ENCODE measurements at regions not wholly inside any gene's neighbourhood (a gene's known extent, or its start where the extent isn't known, plus 50 kb on each side); places are given as distances from the start of the nearest gene placed in this dataset.

DNA sequence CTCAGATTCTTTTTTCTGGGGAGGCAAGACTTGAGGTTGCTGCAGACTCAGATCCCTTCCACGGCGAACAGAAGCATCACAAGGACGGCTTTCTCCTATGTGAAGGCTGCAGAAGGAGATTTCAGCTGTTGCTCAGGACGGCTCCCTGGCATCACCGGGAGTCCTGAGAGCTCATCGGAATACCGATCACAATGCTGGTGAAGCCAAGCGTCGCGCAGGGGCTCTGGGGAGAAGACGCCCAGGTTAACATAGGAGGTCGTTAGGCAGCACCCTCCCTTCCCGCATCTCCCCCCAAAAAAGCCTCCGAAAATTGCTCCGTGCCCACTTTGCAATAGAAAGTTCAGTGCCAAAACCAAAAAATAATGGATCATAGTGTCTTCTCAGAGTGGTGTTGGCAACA lies 127.2 kb upstream of the TMEM132D start:
- ATAC-seq (ENCODE audit: low read depth), result no peak
- no peak overlapping the region for H4K91ac ChIP-seq (ENCODE audit: insufficient read depth, low read depth, low read length)
- H3K79me1 ChIP-seq (ENCODE audit: low read depth in 1 of 2, low read length in 2 of 2), result no peaks in the 10 kb centered on the region
- H3K9me1 ChIP-seq (ENCODE audit: insufficient read depth, low read length), result no peaks in the 10 kb centered on the region
- no peak overlapping the region for H4K5ac ChIP-seq (ENCODE audit: low read depth, low read length)
- no peak overlapping the region for H3K4ac ChIP-seq (ENCODE audit: low read depth, low read length)
- H2BK120ac ChIP-seq (ENCODE audit: low read depth, low read length), result no peak overlapping the region
- in situ Hi-C loops (cut with MboI; ENCODE audit: low sequenced_read_pairs), result loop anchor here (25.0 kb wide), 1 partner anchor 706 kb away; no protein-coding TSS in a partner anchor
- no peak overlapping the region for H3K18ac ChIP-seq (ENCODE audit: low read depth, low read length)
- no peaks in the 10 kb centered on the region for H4K20me1 ChIP-seq (ENCODE audit: insufficient read depth, low read length)
- H2AK5ac ChIP-seq (ENCODE audit: low read depth, low read length), result no peak overlapping the region
- no peak overlapping the region for H2AFZ ChIP-seq (replicated peaks; ENCODE audit: low read length, poor library complexity)
- no peak overlapping the region for H3K4me2 ChIP-seq (ENCODE audit: low read depth, low read length)
- WGBS, 2 experiments (ENCODE audit: extremely low coverage in 2 of 2, insufficient read length in 1 of 2), result no CpG with 5 or more reads among the region's 15 CpGs
- no peak overlapping the region for H2BK5ac ChIP-seq (ENCODE audit: low read depth, low read length, poor library complexity, severe bottlenecking)
- no peak overlapping the region for H3K56ac ChIP-seq (ENCODE audit: extremely low read depth, insufficient read depth, low read length)
- TF ChIP-seq RCOR1 (IDR thresholded peaks at IDR 0.05; ENCODE audit: insufficient replicate concordance, low read length), result no peak
- H3K27me3 ChIP-seq (ENCODE audit: control insufficient read depth, insufficient read depth, low read length), result no peaks in the 10 kb centered on the region
- H2BK20ac ChIP-seq (ENCODE audit: low read depth, low read length), result no peak overlapping the region
- intact Hi-C loops (cut with micrococcal nuclease), result no loop called here
- H3K27ac ChIP-seq (ENCODE audit: insufficient read depth, low read length), result no peak overlapping the region
- no peak overlapping the region for H3K23ac ChIP-seq (ENCODE audit: low read depth, low read length)
- no peak for DNase-seq
- no peaks in the 10 kb centered on the region for H3K36me3 ChIP-seq (ENCODE audit: control insufficient read depth, insufficient read depth, low read length)
- H3K9ac ChIP-seq (ENCODE audit: low read depth, low read length), result no peak overlapping the region
- peaks cover 30% of the 10 kb centered on the region for H3K9me3 ChIP-seq (ENCODE audit: control insufficient read depth, insufficient read depth, low read length)
- no peak overlapping the region for H3K14ac ChIP-seq (replicated peaks; ENCODE audit: low read depth, low read length)
- H3K4me3 ChIP-seq (ENCODE audit: insufficient read depth, low read depth, low read length), result no peak overlapping the region
- ChIA-PET POLR2A (ENCODE audit: unreplicated experiment) (no interaction called here), CTCF (no interaction called here)
- H2AK9ac ChIP-seq (replicated peaks; ENCODE audit: low read depth, low read length, poor library complexity), result no peak overlapping the region
- no peak overlapping the region for H4K8ac ChIP-seq (ENCODE audit: low read depth in 2 of 2, low read length in 2 of 2)
- no peak overlapping the region for H2BK15ac ChIP-seq (ENCODE audit: low read depth, low read length)
- dilution Hi-C loops (cut with HindIII; ENCODE audit: low sequenced_read_pairs, unreplicated experiment), result no loop called here
- no peaks in the 10 kb centered on the region for H3K4me1 ChIP-seq (ENCODE audit: control insufficient read depth, insufficient read depth, low read length)
- BruUV-seq (replicated peaks), result no TSS peak

Data from IMR-90 (cell line).